MCF 10A (cell line): ENCODE measurements at regions not wholly inside any gene's neighbourhood (a gene's known extent, or its start where the extent isn't known, plus 50 kb on each side); places are given as distances from the start of the nearest gene placed in this dataset.

Source experiments
- BruUV-seq: library from RNA; stranded (reverse); fragments of 400-500 nt; replicated peaks from 2 replicates; lab custom pipeline; 2021; lab: Mats Ljungman, UMichigan
- CTCF ChIA-PET: fragments of 300-600 bp; sonication (Branson Sonifier 250); formaldehyde crosslinking; extraction: SDS; loops from one replicate; lab custom pipeline; 2021; ENCODE audit warnings: antibody characterized with exemption, inconsistent platforms; lab: Yijun Ruan, JAX
- POLR2A ChIA-PET: fragments of 300-600, 350-650 bp; sonication (Branson Sonifier 250); formaldehyde crosslinking; extraction: SDS; loops from one replicate; lab custom pipeline; 2020; ENCODE audit warnings: antibody characterized with exemption, inconsistent platforms; lab: Yijun Ruan, JAX
- DNase-seq: peaks from one replicate; pipeline ENCODE4 v3.0.0-alpha.2; 2018; ENCODE audit not compliant: unreplicated experiment
- H3K27ac Mint-ChIP-seq: one replicate; pipeline ENCODE4 v1.8.0; 2022; ENCODE audit warnings: mild to moderate bottlenecking, low read depth, mixed read lengths; ENCODE audit not compliant: unreplicated experiment
- H3K27me3 Mint-ChIP-seq: one replicate; pipeline ENCODE4 v1.8.0; 2022; ENCODE audit warnings: mixed read lengths; ENCODE audit not compliant: insufficient read depth, unreplicated experiment
- H3K36me3 Mint-ChIP-seq: one replicate; pipeline ENCODE4 v1.8.0; 2022; ENCODE audit warnings: mild to moderate bottlenecking, moderate library complexity, mixed read lengths; ENCODE audit not compliant: insufficient read depth, unreplicated experiment
- H3K4me1 Mint-ChIP-seq: one replicate; pipeline ENCODE4 v1.8.0; 2022; ENCODE audit warnings: mixed read lengths; ENCODE audit not compliant: insufficient read depth, unreplicated experiment
- H3K4me3 Mint-ChIP-seq: one replicate; pipeline ENCODE4 v1.8.0; 2022; ENCODE audit warnings: mild to moderate bottlenecking, moderate library complexity, mixed read lengths; ENCODE audit not compliant: unreplicated experiment
- H3K9me3 Mint-ChIP-seq: one replicate; pipeline ENCODE4 v1.8.0; 2022; ENCODE audit warnings: mixed read lengths; ENCODE audit not compliant: unreplicated experiment
- CTCF ChIP-seq: fragments of 200-600 bp; IDR thresholded peaks from one replicate; pipeline ENCODE4 v1.8.0; 2022; ENCODE audit warnings: antibody characterized with exemption, mild to moderate bottlenecking; ENCODE audit not compliant: unreplicated experiment
- intact Hi-C: fragments of 100-400 bp; cut with micrococcal nuclease; formaldehyde crosslinking; loops from 2 replicates; pipeline ENCODE4 v1.14.1; 2022

GRCh38 chr16:73265124-73265837, 217.4 kb upstream of the ZFHX3 start:
- Mint-ChIP-seq H3K4me3 (no peak overlapping the region), H3K9me3 (no peaks in the 10 kb centered on the region), H3K36me3 (no peaks in the 10 kb centered on the region), H3K4me1 (no peaks in the 10 kb centered on the region), H3K27ac (no peak overlapping the region), H3K27me3 (peaks cover 86% of the 10 kb centered on the region)
- no peak for DNase-seq
- POLR2A ChIA-PET = no interaction called here
- intact Hi-C loops = no loop called here
- no TSS peak for BruUV-seq
- no peak for TF ChIP-seq CTCF
- CTCF ChIA-PET = no interaction called here

GRCh38 chr16:73262931-73263330, 215.0 kb upstream of the ZFHX3 start:
- ChIA-PET POLR2A (no interaction called here), CTCF (interaction anchor here (0.6 kb wide), 2 partner anchors 71 to 760 kb away, joined by 3 to 4 read pairs; no protein-coding TSS in a partner anchor)
- intact Hi-C loops = no loop called here
- H3K4me3 Mint-ChIP-seq = no peak overlapping the region
- H3K4me1 Mint-ChIP-seq = no peaks in the 10 kb centered on the region
- no peaks in the 10 kb centered on the region for H3K36me3 Mint-ChIP-seq
- TF ChIP-seq CTCF = no peak
- no TSS peak for BruUV-seq
- no peak overlapping the region for H3K27ac Mint-ChIP-seq
- peaks cover 85% of the 10 kb centered on the region for H3K27me3 Mint-ChIP-seq
- H3K9me3 Mint-ChIP-seq = no peaks in the 10 kb centered on the region
- no peak for DNase-seq

GRCh38 chr16:73255031-73255430, 207.1 kb upstream of the ZFHX3 start:
- no peaks in the 10 kb centered on the region for H3K4me1 Mint-ChIP-seq
- H3K36me3 Mint-ChIP-seq = no peaks in the 10 kb centered on the region
- peaks cover 20% of the 10 kb centered on the region for H3K27me3 Mint-ChIP-seq
- DNase-seq = no peak
- ChIA-PET CTCF (interaction anchor here (0.6 kb wide), 1 partner anchor 360 kb away, joined by 3 read pairs; no protein-coding TSS in a partner anchor), POLR2A (no interaction called here)
- no peaks in the 10 kb centered on the region for H3K9me3 Mint-ChIP-seq
- no peak overlapping the region for H3K4me3 Mint-ChIP-seq
- TF ChIP-seq CTCF = no peak
- BruUV-seq = no TSS peak
- no peak overlapping the region for H3K27ac Mint-ChIP-seq
- intact Hi-C loops = no loop called here

GRCh38 chr16:73253922-73254480, 206.1 kb upstream of the ZFHX3 start:
- no peaks in the 10 kb centered on the region for H3K9me3 Mint-ChIP-seq
- TF ChIP-seq CTCF = no peak
- no peak overlapping the region for H3K4me3 Mint-ChIP-seq
- H3K4me1 Mint-ChIP-seq = no peaks in the 10 kb centered on the region
- no peak for DNase-seq
- POLR2A ChIA-PET = no interaction called here
- intact Hi-C loops = no loop called here
- H3K27me3 Mint-ChIP-seq = peaks cover 10% of the 10 kb centered on the region
- CTCF ChIA-PET = no interaction called here
- no TSS peak for BruUV-seq
- H3K36me3 Mint-ChIP-seq = no peaks in the 10 kb centered on the region
- H3K27ac Mint-ChIP-seq = no peak overlapping the region
